Erythroblast (primary cell): ENCODE measurements at regions not wholly inside any gene's neighbourhood (a gene's known extent, or its start where the extent isn't known, plus 50 kb on each side); places are given as distances from the start of the nearest gene placed in this dataset.

Experiments
- GATA1 ChIP-seq: IDR thresholded peaks from 2 replicates; pipeline ENCODE4 v1.6.1; 2011; ENCODE audit warnings: low read depth, mild to moderate bottlenecking, control low read depth, low read length, moderate library complexity
- POLR2A ChIP-seq: IDR thresholded peaks from 2 replicates; pipeline ENCODE4 v1.6.1; 2011; ENCODE audit warnings: mild to moderate bottlenecking, low read length

GRCh38 chr4:82266345-82266744 is 107.4 kb downstream of the HNRNPD start:
- TF ChIP-seq POLR2A (no peak), GATA1 (no peak)
